COLO668 (cell line): ENCODE measurements at regions not wholly inside any gene's neighbourhood (a gene's known extent, or its start where the extent isn't known, plus 50 kb on each side); places are given as distances from the start of the nearest gene placed in this dataset.
"Not testable (repeated sequence)": the region's sequence is repeated elsewhere in the genome, so short reads cannot be mapped to it uniquely, and the experiment has no call there.

ENCODE experiments used
- DNase-seq: peaks from one replicate; lab custom pipeline; 2025; ENCODE audit not compliant: unreplicated experiment; lab: John Stamatoyannopoulos, UW

DNA sequence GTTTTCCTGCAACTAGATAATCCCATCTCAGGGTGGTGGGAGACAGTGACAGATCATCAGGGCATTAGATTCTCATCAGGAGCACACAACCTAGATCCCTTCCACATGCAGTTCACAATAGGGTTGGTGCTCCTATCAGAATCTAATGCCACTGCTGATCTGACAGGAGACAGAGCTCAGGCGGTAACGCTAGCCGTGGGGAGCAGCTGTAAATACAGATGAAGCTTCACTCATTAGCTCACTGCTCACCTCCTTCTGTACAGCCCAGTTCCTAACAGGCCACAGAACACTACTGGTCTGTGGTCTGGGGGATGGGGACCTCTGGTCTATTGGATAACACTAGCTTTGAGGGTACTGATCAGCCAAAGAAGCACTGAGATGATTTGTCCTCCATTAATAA is 66.6 kb upstream of the ZNF195 start:
- not testable (repeated sequence) for DNase-seq

DNA sequence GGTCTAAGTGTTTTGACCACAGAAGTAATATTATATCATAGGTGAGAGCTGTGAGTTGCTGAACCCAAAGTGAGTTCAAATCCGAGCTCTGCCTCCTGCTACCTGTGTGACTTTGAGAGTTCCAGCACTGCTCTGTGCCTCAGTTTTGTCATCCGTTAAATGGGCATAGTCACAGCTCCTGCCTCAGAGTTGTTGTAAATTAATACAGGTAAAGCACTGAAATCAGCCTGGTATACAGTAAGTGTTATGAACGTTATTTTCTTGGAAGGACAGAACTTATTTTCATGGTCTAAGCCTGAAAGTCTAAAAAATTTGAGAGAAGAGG is 65.4 kb upstream of the ZNF195 start:
- DNase-seq, result not testable (repeated sequence)

- peak; percentile 20 for DNase-seq
Observed at GRCh38 chr11:3443700-3444419, 64.9 kb upstream of the ZNF195 start.

DNA sequence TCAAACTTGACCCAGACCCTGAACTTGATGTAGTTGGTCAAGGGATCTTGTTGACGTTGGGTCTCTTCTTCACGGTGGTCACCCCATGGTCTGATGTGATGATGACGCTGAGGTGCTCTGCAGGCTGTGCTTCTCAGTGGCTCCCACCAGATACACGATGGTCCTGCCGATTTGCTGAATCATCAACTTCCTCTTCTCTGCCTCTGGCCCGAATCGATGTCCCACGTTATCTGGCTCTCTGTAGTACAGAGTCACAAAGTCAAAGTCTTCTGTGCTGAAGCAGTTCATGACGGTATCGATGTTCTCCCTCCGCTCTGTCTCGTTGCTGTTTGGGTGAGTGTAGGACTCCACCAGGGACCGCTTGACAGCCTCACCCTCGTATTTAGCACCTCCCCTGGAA is 58.5 kb upstream of the ZNF195 start:
- DNase-seq, result not testable (repeated sequence)

DNA sequence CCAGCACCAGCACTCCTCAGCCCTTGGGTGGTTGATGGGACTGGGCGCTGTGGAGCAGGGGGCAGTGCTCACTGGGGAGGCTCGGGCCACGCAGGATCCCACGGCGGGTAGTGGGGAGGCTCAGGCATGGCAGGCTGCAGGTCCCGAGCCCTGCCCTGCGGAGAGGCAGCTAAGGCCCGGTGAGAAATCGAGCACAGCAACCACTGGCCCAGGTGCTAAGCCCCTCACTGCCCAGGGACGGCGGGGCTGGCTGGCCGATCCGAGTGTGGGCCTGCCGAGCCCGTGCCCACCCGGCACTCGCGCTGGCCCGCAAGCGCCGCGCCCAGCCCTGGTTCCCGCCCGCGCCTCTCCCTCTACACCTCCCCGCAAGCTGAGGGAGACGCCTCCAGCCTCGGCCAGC is 56.0 kb upstream of the ZNF195 start:
- no peak for DNase-seq

GRCh38 chr11:3429191-3429590 is 50.2 kb upstream of the ZNF195 start:
- DNase-seq, result not testable (repeated sequence)
